ENCODE measurements at regions not wholly inside any gene's neighbourhood (a gene's known extent, or its start where the extent isn't known, plus 50 kb on each side); places are given as distances from the start of the nearest gene placed in this dataset.

- no peaks in the 10 kb centered on the region for H3K27me3 ChIP-seq (ENCODE audit: control insufficient read depth, insufficient read depth, low read length)
- H3K4me1 ChIP-seq (ENCODE audit: control insufficient read depth, insufficient read depth, low read length): no peaks in the 10 kb centered on the region
- no peak overlapping the region for H3K9ac ChIP-seq (ENCODE audit: low read depth, low read length)
- H3K36me3 ChIP-seq (ENCODE audit: control insufficient read depth, insufficient read depth, low read length): no peaks in the 10 kb centered on the region
- H3K9me3 ChIP-seq (ENCODE audit: control insufficient read depth, insufficient read depth, low read length): no peaks in the 10 kb centered on the region
- H3K4me3 ChIP-seq (ENCODE audit: low read depth, low read length): no peak overlapping the region
Observed at GRCh38 chr2:56473524-56473923, 289.7 kb downstream of the CCDC85A start.

GRCh38 chr2:56474412-56475158 lies 290.8 kb downstream of the CCDC85A start:
- no peaks in the 10 kb centered on the region for H3K27me3 ChIP-seq (ENCODE audit: control insufficient read depth, insufficient read depth, low read length)
- H3K4me3 ChIP-seq (ENCODE audit: low read depth, low read length): no peak overlapping the region
- no peaks in the 10 kb centered on the region for H3K9me3 ChIP-seq (ENCODE audit: control insufficient read depth, insufficient read depth, low read length)
- H3K36me3 ChIP-seq (ENCODE audit: control insufficient read depth, insufficient read depth, low read length): no peaks in the 10 kb centered on the region
- H3K9ac ChIP-seq (ENCODE audit: low read depth, low read length): no peak overlapping the region
- no peaks in the 10 kb centered on the region for H3K4me1 ChIP-seq (ENCODE audit: control insufficient read depth, insufficient read depth, low read length)

- Histone ChIP-seq H3K4me1 (ENCODE audit: control insufficient read depth, insufficient read depth, low read length) (no peaks in the 10 kb centered on the region), H3K9ac (ENCODE audit: low read depth, low read length) (no peak overlapping the region), H3K36me3 (ENCODE audit: control insufficient read depth, insufficient read depth, low read length) (no peaks in the 10 kb centered on the region), H3K4me3 (ENCODE audit: low read depth, low read length) (no peak overlapping the region), H3K27me3 (ENCODE audit: control insufficient read depth, insufficient read depth, low read length) (no peaks in the 10 kb centered on the region), H3K9me3 (ENCODE audit: control insufficient read depth, insufficient read depth, low read length) (no peaks in the 10 kb centered on the region)
Observed at GRCh38 chr2:56475191-56475590, 291.4 kb downstream of the CCDC85A start.

GRCh38 chr2:56476509-56477071 lies 292.8 kb downstream of the CCDC85A start:
- Histone ChIP-seq H3K36me3 (ENCODE audit: control insufficient read depth, insufficient read depth, low read length) (no peaks in the 10 kb centered on the region), H3K4me1 (ENCODE audit: control insufficient read depth, insufficient read depth, low read length) (no peaks in the 10 kb centered on the region), H3K27me3 (ENCODE audit: control insufficient read depth, insufficient read depth, low read length) (no peaks in the 10 kb centered on the region), H3K9ac (ENCODE audit: low read depth, low read length) (no peak overlapping the region), H3K9me3 (ENCODE audit: control insufficient read depth, insufficient read depth, low read length) (no peaks in the 10 kb centered on the region), H3K4me3 (ENCODE audit: low read depth, low read length) (no peak overlapping the region)

DNA sequence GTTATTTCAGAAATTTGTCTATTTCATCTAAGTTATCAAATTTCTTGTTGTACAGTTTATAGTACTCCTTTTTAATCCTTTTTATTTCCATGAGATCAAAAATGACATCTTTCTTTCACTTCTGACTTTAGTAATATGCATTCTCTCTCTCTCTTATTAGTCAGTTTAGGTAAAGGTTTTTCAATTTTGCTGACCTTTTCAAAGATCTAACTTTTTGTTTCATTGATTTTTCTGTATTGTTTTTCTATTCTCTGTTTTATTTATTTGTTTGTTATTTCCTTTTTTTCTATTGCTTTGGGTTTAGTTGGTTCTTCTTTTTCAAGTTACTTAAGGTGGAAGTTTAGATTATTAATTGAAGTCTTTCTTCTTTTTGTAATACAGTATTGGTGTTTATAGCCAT lies 294.2 kb downstream of the CCDC85A start:
- Histone ChIP-seq H3K4me1 (ENCODE audit: control insufficient read depth, insufficient read depth, low read length) (no peaks in the 10 kb centered on the region), H3K9me3 (ENCODE audit: control insufficient read depth, insufficient read depth, low read length) (no peaks in the 10 kb centered on the region), H3K36me3 (ENCODE audit: control insufficient read depth, insufficient read depth, low read length) (no peaks in the 10 kb centered on the region), H3K9ac (ENCODE audit: low read depth, low read length) (no peak overlapping the region), H3K4me3 (ENCODE audit: low read depth, low read length) (no peak overlapping the region), H3K27me3 (ENCODE audit: control insufficient read depth, insufficient read depth, low read length) (no peaks in the 10 kb centered on the region)

GRCh38 chr2:56483081-56483480 lies 299.3 kb downstream of the CCDC85A start:
- no peaks in the 10 kb centered on the region for H3K9me3 ChIP-seq (ENCODE audit: control insufficient read depth, insufficient read depth, low read length)
- no peak overlapping the region for H3K9ac ChIP-seq (ENCODE audit: low read depth, low read length)
- no peaks in the 10 kb centered on the region for H3K36me3 ChIP-seq (ENCODE audit: control insufficient read depth, insufficient read depth, low read length)
- H3K4me1 ChIP-seq (ENCODE audit: control insufficient read depth, insufficient read depth, low read length): no peaks in the 10 kb centered on the region
- H3K27me3 ChIP-seq (ENCODE audit: control insufficient read depth, insufficient read depth, low read length): no peaks in the 10 kb centered on the region
- no peak overlapping the region for H3K4me3 ChIP-seq (ENCODE audit: low read depth, low read length)

- no peaks in the 10 kb centered on the region for H3K9me3 ChIP-seq (ENCODE audit: control insufficient read depth, insufficient read depth, low read length)
- H3K4me1 ChIP-seq (ENCODE audit: control insufficient read depth, insufficient read depth, low read length): no peaks in the 10 kb centered on the region
- no peaks in the 10 kb centered on the region for H3K36me3 ChIP-seq (ENCODE audit: control insufficient read depth, insufficient read depth, low read length)
- H3K27me3 ChIP-seq (ENCODE audit: control insufficient read depth, insufficient read depth, low read length): no peaks in the 10 kb centered on the region
- H3K9ac ChIP-seq (ENCODE audit: low read depth, low read length): no peak overlapping the region
- H3K4me3 ChIP-seq (ENCODE audit: low read depth, low read length): no peak overlapping the region
Observed at GRCh38 chr2:56484906-56485305, 301.1 kb downstream of the CCDC85A start.

GRCh38 chr2:56500317-56500716 lies 316.5 kb downstream of the CCDC85A start:
- H3K4me1 ChIP-seq (ENCODE audit: control insufficient read depth, insufficient read depth, low read length): no peaks in the 10 kb centered on the region
- no peaks in the 10 kb centered on the region for H3K27me3 ChIP-seq (ENCODE audit: control insufficient read depth, insufficient read depth, low read length)
- H3K4me3 ChIP-seq (ENCODE audit: low read depth, low read length): no peak overlapping the region

GRCh38 chr2:56502616-56503015 lies 318.8 kb downstream of the CCDC85A start:
- H3K9ac ChIP-seq (ENCODE audit: low read depth, low read length): no peak overlapping the region
- H3K36me3 ChIP-seq (ENCODE audit: control insufficient read depth, insufficient read depth, low read length): no peaks in the 10 kb centered on the region
- H3K4me3 ChIP-seq (ENCODE audit: low read depth, low read length): no peak overlapping the region
- H3K27me3 ChIP-seq (ENCODE audit: control insufficient read depth, insufficient read depth, low read length): no peaks in the 10 kb centered on the region
- no peaks in the 10 kb centered on the region for H3K4me1 ChIP-seq (ENCODE audit: control insufficient read depth, insufficient read depth, low read length)
- no peaks in the 10 kb centered on the region for H3K9me3 ChIP-seq (ENCODE audit: control insufficient read depth, insufficient read depth, low read length)

More at GRCh38 chr2:56500317-56500716, 316.5 kb downstream of the CCDC85A start:
- Histone ChIP-seq H3K9ac (ENCODE audit: low read depth, low read length) (no peak overlapping the region), H3K9me3 (ENCODE audit: control insufficient read depth, insufficient read depth, low read length) (no peaks in the 10 kb centered on the region), H3K36me3 (ENCODE audit: control insufficient read depth, insufficient read depth, low read length) (no peaks in the 10 kb centered on the region)

DNA sequence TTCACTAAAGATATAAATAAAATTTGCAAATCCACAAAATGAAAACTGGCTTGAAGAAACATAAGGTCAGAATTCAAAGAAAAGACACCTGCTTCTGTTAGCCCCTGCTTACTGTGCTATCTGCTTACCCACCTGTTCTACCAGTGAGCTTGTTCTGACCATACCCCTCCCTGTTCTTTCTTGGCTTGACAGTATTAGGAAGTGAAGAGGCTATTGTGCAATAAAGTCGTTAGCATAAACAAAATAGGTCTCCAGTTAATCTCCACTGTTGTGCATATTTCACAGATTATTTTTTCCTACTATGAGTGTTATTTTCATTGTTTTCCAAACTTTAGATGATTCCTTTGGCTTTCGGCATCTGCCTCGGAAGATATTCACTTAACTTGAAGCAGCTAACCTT lies 322.1 kb downstream of the CCDC85A start:
- H3K9ac ChIP-seq (ENCODE audit: low read depth, low read length): no peak overlapping the region
- H3K36me3 ChIP-seq (ENCODE audit: control insufficient read depth, insufficient read depth, low read length): no peaks in the 10 kb centered on the region
- no peaks in the 10 kb centered on the region for H3K27me3 ChIP-seq (ENCODE audit: control insufficient read depth, insufficient read depth, low read length)
- no peaks in the 10 kb centered on the region for H3K9me3 ChIP-seq (ENCODE audit: control insufficient read depth, insufficient read depth, low read length)
- no peak overlapping the region for H3K4me3 ChIP-seq (ENCODE audit: low read depth, low read length)
- no peaks in the 10 kb centered on the region for H3K4me1 ChIP-seq (ENCODE audit: control insufficient read depth, insufficient read depth, low read length)

DNA sequence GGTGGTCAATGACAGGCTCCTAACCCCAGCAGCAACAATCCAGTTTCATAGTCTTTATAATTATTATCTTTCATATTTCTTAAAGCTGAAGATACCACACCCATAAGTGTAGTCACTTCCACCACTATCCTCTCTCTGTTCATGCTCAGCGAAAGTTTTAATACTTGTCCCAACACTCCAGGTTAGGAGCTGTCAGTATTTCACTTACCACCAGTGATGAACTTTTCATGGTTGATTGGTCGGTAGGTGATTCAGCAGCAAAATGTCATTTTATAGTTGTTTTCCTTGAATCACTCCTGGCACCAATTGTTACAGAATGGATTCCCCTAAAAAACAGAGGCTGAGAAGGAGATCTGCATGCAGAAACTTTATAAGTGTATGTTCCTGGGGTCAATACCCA lies 324.9 kb downstream of the CCDC85A start:
- no peaks in the 10 kb centered on the region for H3K27me3 ChIP-seq (ENCODE audit: control insufficient read depth, insufficient read depth, low read length)

GRCh38 chr2:56510610-56511009 lies 326.8 kb downstream of the CCDC85A start:
- no peak overlapping the region for H3K9ac ChIP-seq (ENCODE audit: low read depth, low read length)
- H3K36me3 ChIP-seq (ENCODE audit: control insufficient read depth, insufficient read depth, low read length): no peaks in the 10 kb centered on the region
- no peaks in the 10 kb centered on the region for H3K27me3 ChIP-seq (ENCODE audit: control insufficient read depth, insufficient read depth, low read length)
- H3K4me3 ChIP-seq (ENCODE audit: low read depth, low read length): no peak overlapping the region
- no peaks in the 10 kb centered on the region for H3K9me3 ChIP-seq (ENCODE audit: control insufficient read depth, insufficient read depth, low read length)
- no peaks in the 10 kb centered on the region for H3K4me1 ChIP-seq (ENCODE audit: control insufficient read depth, insufficient read depth, low read length)

More for the DNA sequence above, 324.9 kb downstream of the CCDC85A start:
- no peak overlapping the region for H3K4me3 ChIP-seq (ENCODE audit: low read depth, low read length)
- H3K36me3 ChIP-seq (ENCODE audit: control insufficient read depth, insufficient read depth, low read length): no peaks in the 10 kb centered on the region
- H3K4me1 ChIP-seq (ENCODE audit: control insufficient read depth, insufficient read depth, low read length): no peaks in the 10 kb centered on the region
- H3K9me3 ChIP-seq (ENCODE audit: control insufficient read depth, insufficient read depth, low read length): no peaks in the 10 kb centered on the region
- H3K9ac ChIP-seq (ENCODE audit: low read depth, low read length): no peak overlapping the region
